Endothelial cell of umbilical vein (primary cell): ENCODE measurements at regions not wholly inside any gene's neighbourhood (a gene's known extent, or its start where the extent isn't known, plus 50 kb on each side); places are given as distances from the start of the nearest gene placed in this dataset.
A peak's percentile ranks its signal among the peaks of the same experiment; 100 is the strongest.

Experiments
- BruUV-seq: library from RNA; stranded (reverse); fragments of 400-500 nt; replicated peaks from 2 replicates; lab custom pipeline; 2021; lab: Mats Ljungman, UMichigan
- CTCF ChIA-PET: fragments of 300-600, 350-600 bp; sonication (Branson Sonifier 250); formaldehyde crosslinking; loops from one replicate; lab custom pipeline; 2021; ENCODE audit warnings: antibody characterized with exemption, inconsistent platforms; lab: Charles Lee
- POLR2A ChIA-PET: fragments of 300-600, 350-600 bp; sonication (Branson Sonifier 250); formaldehyde crosslinking; loops from one replicate; lab custom pipeline; 2021; ENCODE audit warnings: antibody characterized with exemption, inconsistent platforms; lab: Charles Lee
- DNase-seq: peaks from one replicate; pipeline ENCODE4 v3.0.0-alpha.2; 2011; ENCODE audit warnings: low read depth, low spot score
- FAIRE-seq: peaks from 2 replicates; lab custom pipeline; 2011; peaks lifted over from hg19 to GRCh38; lab: Jason Lieb, UNC
- H2AFZ ChIP-seq: 2 replicates; pipeline ENCODE4 v1.6.0; 2012; ENCODE audit warnings: low read depth, low read length, control low read depth, inconsistent platforms
- H3K27ac ChIP-seq: 2 replicates; pipeline ENCODE4 v1.5.1; 2011; ENCODE audit warnings: low read depth, mild to moderate bottlenecking, control low read depth, low read length, moderate library complexity; ENCODE audit not compliant: insufficient read depth
- H3K27me3 ChIP-seq, 2 experiments: 2 replicates each; pipeline versions ENCODE4 v1.6.0 to v1.6.1; 2011; ENCODE audit warnings: low read length in 2 of 2, mixed read lengths in 1 of 2; ENCODE audit not compliant: control insufficient read depth in 2 of 2, insufficient read depth in 2 of 2
- H3K36me3 ChIP-seq, 2 experiments: 2 replicates in 1 of 2; 3 replicates in 1 of 2; pipeline ENCODE4 v1.5.1; 2011; ENCODE audit warnings: low read length in 2 of 2, mild to moderate bottlenecking in 1 of 2, moderate library complexity in 1 of 2; ENCODE audit not compliant: control insufficient read depth in 2 of 2, insufficient read depth in 2 of 2; ENCODE audit errors: extremely low read depth in 1 of 2
- H3K4me1 ChIP-seq: 3 replicates; pipeline ENCODE4 v1.5.1; 2011; ENCODE audit warnings: mild to moderate bottlenecking, low read length; ENCODE audit not compliant: control insufficient read depth, insufficient read depth; ENCODE audit errors: extremely low read depth
- H3K4me2 ChIP-seq: 2 replicates; pipeline ENCODE4 v1.6.1; 2011; ENCODE audit warnings: low read length, control low read depth, mixed read lengths; ENCODE audit not compliant: insufficient read depth
- H3K4me3 ChIP-seq, 3 experiments: fragments of 200-600 bp in 1 of 3; sonication (generic), shearing (Covaris generic) in 1 of 3; replicated peaks in 1 of 3; 2 replicates each; pipeline ENCODE4 v1.5.1; 2011 to 2016; ENCODE audit warnings: control low read depth in 3 of 3, low read length in 3 of 3, mild to moderate bottlenecking in 2 of 3, inconsistent platforms in 1 of 3, low read depth in 1 of 3, moderate library complexity in 1 of 3; ENCODE audit not compliant: insufficient read depth in 1 of 3
- H3K79me2 ChIP-seq: 2 replicates; pipeline ENCODE4 v1.6.0; 2012; ENCODE audit warnings: low read length, inconsistent platforms; ENCODE audit not compliant: control insufficient read depth, insufficient read depth
- H3K9ac ChIP-seq: replicated peaks from 2 replicates; pipeline ENCODE3; 2011; ENCODE audit warnings: low read length, control low read depth; ENCODE audit not compliant: insufficient read depth; ENCODE audit errors: extremely low read depth
- H3K9me1 ChIP-seq: replicated peaks from 3 replicates; pipeline ENCODE4 v1.6.0; 2011; ENCODE audit warnings: mild to moderate bottlenecking, low read length; ENCODE audit not compliant: control insufficient read depth, insufficient read depth; ENCODE audit errors: extremely low read depth
- H3K9me3 ChIP-seq: replicated peaks from 2 replicates; pipeline ENCODE4 v1.5.1; 2012; ENCODE audit warnings: low read length, inconsistent platforms; ENCODE audit not compliant: control insufficient read depth, insufficient read depth
- H4K20me1 ChIP-seq: replicated peaks from 2 replicates; pipeline ENCODE3; 2011; ENCODE audit warnings: mild to moderate bottlenecking, low read length; ENCODE audit not compliant: control insufficient read depth, insufficient read depth; ENCODE audit errors: extremely low read depth
- JUN ChIP-seq: IDR thresholded peaks from 2 replicates; pipeline ENCODE4 v1.6.1; 2011; ENCODE audit warnings: borderline replicate concordance, low read depth; ENCODE audit not compliant: insufficient read length, insufficient read depth
- dilution Hi-C: fragments of 300-500 bp; cut with MboI; formaldehyde crosslinking; loops from one replicate; pipeline ENCODE4 v1.15.0; 2019; ENCODE audit warnings: low sequenced_read_pairs; ENCODE audit not compliant: extremely low pct_ligation_motif_present
- intact Hi-C: fragments of 100-400 bp; cut with micrococcal nuclease; formaldehyde crosslinking; loops from one replicate; pipeline ENCODE4 v1.10.0; 2022
- TF ChIP-seq, protein P1 (sequence below): IDR thresholded peaks from 2 replicates; pipeline ENCODE4 v1.6.1; 2011; ENCODE audit not compliant: insufficient read depth, insufficient read length
- TF ChIP-seq, protein P2 (sequence below), 2 donors: IDR thresholded peaks; 1 replicate in 1 of 2; 2 replicates in 1 of 2; pipeline ENCODE4 v1.5.1; 2011; ENCODE audit warnings: low read length in 2 of 2, mild to moderate bottlenecking in 2 of 2, moderate library complexity in 2 of 2, control low read depth in 1 of 2, inconsistent platforms in 1 of 2, low read depth in 1 of 2; ENCODE audit not compliant: insufficient read depth in 1 of 2; ENCODE audit errors: extremely low read depth in 1 of 2

DNA sequence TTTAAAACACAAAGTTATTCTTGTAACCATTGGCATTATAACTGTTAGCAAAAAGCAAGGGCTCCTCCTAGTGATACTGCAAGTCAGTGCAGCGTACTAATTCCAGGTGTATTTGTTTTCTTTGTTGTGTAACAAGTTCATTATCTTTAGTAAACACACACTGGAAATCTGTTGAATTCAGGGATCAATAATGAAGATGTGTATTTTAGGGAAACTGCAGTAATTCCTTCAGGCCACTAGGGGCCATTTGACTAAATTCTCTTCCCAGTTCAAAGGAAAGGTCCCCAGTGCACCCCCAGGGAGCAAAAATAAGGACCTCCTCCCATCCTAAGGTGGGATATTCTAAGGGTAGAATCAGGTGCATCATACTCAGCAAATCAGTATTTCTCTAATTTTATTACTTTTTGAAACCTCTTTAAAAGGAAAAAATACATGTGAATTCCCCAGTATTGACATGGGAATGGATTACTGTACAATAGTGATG is 158.6 kb upstream of the LYZL1 start:
- ChIA-PET POLR2A (interaction anchor here (1.2 kb wide), 1 partner anchor 462 kb away, joined by 5 read pairs; no protein-coding TSS in a partner anchor), CTCF (interaction anchor here (1.2 to 4.7 kb wide), 7 partner anchors 8 to 699 kb away, joined by 3 to 53 read pairs (median 4); no protein-coding TSS in a partner anchor)
- peak; percentile 31 for DNase-seq
- Histone ChIP-seq H3K27ac (no peak overlapping the region), H3K9ac (no peak overlapping the region), H3K9me1 (no peaks in the 10 kb centered on the region), H3K9me3 (no peaks in the 10 kb centered on the region), H2AFZ (no peak overlapping the region), H3K36me3 (no peaks in the 10 kb centered on the region), H3K4me3 (no peak overlapping the region), H4K20me1 (no peaks in the 10 kb centered on the region), H3K4me2 (no peak overlapping the region), H3K4me1 (peaks cover 16% of the 10 kb centered on the region), H3K27me3 (peaks cover 9 to 11% of the 10 kb centered on the region in 2 experiments), H3K79me2 (no peaks in the 10 kb centered on the region)
- TF ChIP-seq, protein P1, sequence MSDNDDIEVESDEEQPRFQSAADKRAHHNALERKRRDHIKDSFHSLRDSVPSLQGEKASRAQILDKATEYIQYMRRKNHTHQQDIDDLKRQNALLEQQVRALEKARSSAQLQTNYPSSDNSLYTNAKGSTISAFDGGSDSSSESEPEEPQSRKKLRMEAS: no peak
- TF ChIP-seq, protein P2, sequence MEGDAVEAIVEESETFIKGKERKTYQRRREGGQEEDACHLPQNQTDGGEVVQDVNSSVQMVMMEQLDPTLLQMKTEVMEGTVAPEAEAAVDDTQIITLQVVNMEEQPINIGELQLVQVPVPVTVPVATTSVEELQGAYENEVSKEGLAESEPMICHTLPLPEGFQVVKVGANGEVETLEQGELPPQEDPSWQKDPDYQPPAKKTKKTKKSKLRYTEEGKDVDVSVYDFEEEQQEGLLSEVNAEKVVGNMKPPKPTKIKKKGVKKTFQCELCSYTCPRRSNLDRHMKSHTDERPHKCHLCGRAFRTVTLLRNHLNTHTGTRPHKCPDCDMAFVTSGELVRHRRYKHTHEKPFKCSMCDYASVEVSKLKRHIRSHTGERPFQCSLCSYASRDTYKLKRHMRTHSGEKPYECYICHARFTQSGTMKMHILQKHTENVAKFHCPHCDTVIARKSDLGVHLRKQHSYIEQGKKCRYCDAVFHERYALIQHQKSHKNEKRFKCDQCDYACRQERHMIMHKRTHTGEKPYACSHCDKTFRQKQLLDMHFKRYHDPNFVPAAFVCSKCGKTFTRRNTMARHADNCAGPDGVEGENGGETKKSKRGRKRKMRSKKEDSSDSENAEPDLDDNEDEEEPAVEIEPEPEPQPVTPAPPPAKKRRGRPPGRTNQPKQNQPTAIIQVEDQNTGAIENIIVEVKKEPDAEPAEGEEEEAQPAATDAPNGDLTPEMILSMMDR (IDR thresholded peaks at IDR 0.05; ENCODE audit: extremely low read depth in 1 of 2, insufficient read depth in 1 of 2, low read depth in 1 of 2, low read length in 2 of 2): peak; percentile 40 to 43
- TF ChIP-seq JUN: no peak
- FAIRE-seq: peak; percentile 18
- intact Hi-C loops (loop anchor here (2.0 to 10.0 kb wide), 4 partner anchors 115 to 467 kb away; partner anchors contain the start of gene BAMBI), dilution Hi-C loops (no loop called here)
- no TSS peak for BruUV-seq
